C4-2B (cell line): ENCODE measurements at regions not wholly inside any gene's neighbourhood (a gene's known extent, or its start where the extent isn't known, plus 50 kb on each side); places are given as distances from the start of the nearest gene placed in this dataset.

Experiments
- CTCF ChIP-seq: fragments of 450-650 bp; conservative IDR thresholded peaks from 2 replicates; pipeline ENCODE4 v1.5.1; 2017; ENCODE audit warnings: mild to moderate bottlenecking
- ZFX ChIP-seq: fragments of 450-650 bp; IDR thresholded peaks from 2 replicates; pipeline ENCODE4 v1.6.1; 2017

GRCh38 chr12:74015118-74015517, 522.5 kb upstream of the ATXN7L3B start:
- TF ChIP-seq CTCF (no peak), ZFX (no peak)
